ENCODE measurements at regions not wholly inside any gene's neighbourhood (a gene's known extent, or its start where the extent isn't known, plus 50 kb on each side); places are given as distances from the start of the nearest gene placed in this dataset.
"Not testable (repeated sequence)": the region's sequence is repeated elsewhere in the genome, so short reads cannot be mapped to it uniquely, and the experiment has no call there.

DNA sequence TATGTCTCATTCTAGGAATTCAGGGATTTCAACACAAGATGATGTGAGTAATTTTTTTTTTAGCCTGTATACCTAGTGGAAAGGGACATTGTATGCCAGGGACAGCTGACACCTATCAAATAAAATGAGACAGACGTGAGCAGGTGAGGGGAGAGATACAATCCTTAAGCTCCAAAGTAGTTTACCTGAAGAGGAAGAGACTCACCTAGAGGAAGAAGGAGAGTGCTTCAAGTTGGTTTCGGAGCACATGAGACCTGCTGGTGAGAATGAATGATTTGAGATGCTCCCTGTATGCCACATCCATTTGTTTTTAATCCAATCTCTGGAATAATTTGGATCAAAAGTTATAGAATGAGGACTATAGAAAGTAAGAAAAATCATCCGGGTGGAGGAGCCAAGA lies 915.4 kb upstream of the FBXO33 start:
- no peak for TF ChIP-seq CTCF (IDR thresholded peaks at IDR 0.05; ENCODE audit: low read depth, low read length)

DNA sequence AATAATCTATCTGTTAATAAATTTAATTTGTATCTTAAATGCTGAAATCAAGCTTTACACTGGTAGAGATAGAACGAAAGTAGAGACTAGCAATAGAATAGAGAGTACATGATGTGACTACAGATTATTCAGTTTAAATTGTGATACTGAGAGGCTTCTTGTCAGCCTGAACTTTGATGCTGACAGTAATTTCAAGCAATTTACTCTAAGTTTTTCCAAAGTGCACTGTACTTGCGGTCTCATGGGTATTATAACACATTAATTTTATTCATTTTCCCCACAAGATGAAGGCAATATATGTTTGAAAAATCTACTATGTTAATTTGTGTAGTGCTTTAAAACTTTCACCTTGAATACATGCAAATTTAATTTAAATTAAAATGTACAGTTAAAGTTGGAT lies 914.0 kb upstream of the FBXO33 start:
- TF ChIP-seq CTCF (IDR thresholded peaks at IDR 0.05; ENCODE audit: low read depth, low read length) = no peak
- no peak for DNase-seq (ENCODE audit: extremely low read depth, low read depth)

More for the DNA sequence above, 915.4 kb upstream of the FBXO33 start:
- no peak for DNase-seq (ENCODE audit: extremely low read depth, low read depth)

- TF ChIP-seq CTCF (IDR thresholded peaks at IDR 0.05; ENCODE audit: low read depth, low read length) = no peak
- no peak for DNase-seq (ENCODE audit: extremely low read depth, low read depth)
Observed at GRCh38 chr14:40345334-40345733, 913.1 kb upstream of the FBXO33 start.

DNA sequence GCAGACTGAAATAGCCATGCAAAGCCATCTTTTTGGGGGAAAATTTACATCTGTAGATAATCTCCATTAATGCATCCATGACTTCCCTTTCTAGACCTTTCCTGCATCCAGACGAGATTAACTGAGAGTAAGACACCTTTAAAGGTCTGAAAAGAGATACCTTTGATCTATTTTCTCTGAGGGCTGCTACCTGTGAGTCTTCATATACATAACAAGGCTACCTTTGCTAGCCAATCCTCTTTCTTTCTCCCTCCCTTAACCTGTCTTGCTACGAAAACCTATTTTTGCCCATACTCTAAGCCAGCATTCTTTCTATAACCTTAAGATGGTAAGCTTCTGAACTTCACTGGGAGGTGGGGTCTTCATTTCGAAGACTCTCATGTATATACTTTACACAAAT lies 908.5 kb upstream of the FBXO33 start:
- DNase-seq (ENCODE audit: extremely low read depth, low read depth) = no peak
- TF ChIP-seq CTCF (IDR thresholded peaks at IDR 0.05; ENCODE audit: low read depth, low read length) = no peak

- TF ChIP-seq CTCF (IDR thresholded peaks at IDR 0.05; ENCODE audit: low read depth, low read length) = no peak
Observed at GRCh38 chr14:40336846-40337245, 904.6 kb upstream of the FBXO33 start.

GRCh38 chr14:40326519-40326918 lies 894.3 kb upstream of the FBXO33 start:
- not testable (repeated sequence) for DNase-seq (ENCODE audit: extremely low read depth, low read depth)

More at GRCh38 chr14:40336846-40337245, 904.6 kb upstream of the FBXO33 start:
- DNase-seq (ENCODE audit: extremely low read depth, low read depth) = no peak

- TF ChIP-seq CTCF (IDR thresholded peaks at IDR 0.05; ENCODE audit: low read depth, low read length) = no peak
- no peak for DNase-seq (ENCODE audit: extremely low read depth, low read depth)
Observed at GRCh38 chr14:40318211-40318719, 886.0 kb upstream of the FBXO33 start.

DNA sequence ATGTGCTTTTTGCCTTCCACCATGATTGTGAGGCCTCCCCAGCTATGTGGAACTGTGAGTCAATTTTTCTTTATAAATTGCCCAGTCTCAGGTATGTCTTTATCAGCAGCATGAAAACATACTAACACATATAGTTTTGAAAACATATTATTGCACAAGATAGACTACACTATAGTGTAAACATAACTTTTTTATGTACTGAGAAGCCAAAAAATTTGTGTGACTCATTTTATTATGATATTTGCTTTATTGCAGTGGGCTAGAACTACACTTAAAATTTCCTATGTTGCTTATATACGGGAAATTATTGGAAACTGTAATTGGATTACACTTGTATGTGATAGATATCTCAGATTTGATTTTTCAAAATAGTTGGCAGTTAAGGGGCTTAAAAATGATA lies 885.5 kb upstream of the FBXO33 start:
- no peak for TF ChIP-seq CTCF (IDR thresholded peaks at IDR 0.05; ENCODE audit: low read depth, low read length)
- no peak for DNase-seq (ENCODE audit: extremely low read depth, low read depth)

Measured in AG09319 (cell line).